HCT116 (cell line): ENCODE measurements at regions not wholly inside any gene's neighbourhood (a gene's known extent, or its start where the extent isn't known, plus 50 kb on each side); places are given as distances from the start of the nearest gene placed in this dataset.
A peak's percentile ranks its signal among the peaks of the same experiment; 100 is the strongest.

ENCODE experiments used
- ATAC-seq: fragments of 200-7000 bp; cut with Tn5 transposase; 2 replicates; pipeline ENCODE4 v1.9.1; 2020; ENCODE audit warnings: mild to moderate bottlenecking, moderate library complexity
- BruUV-seq: library from RNA; stranded (reverse); fragments of 400-500 nt; replicated peaks from 2 replicates; lab custom pipeline; 2021; lab: Mats Ljungman, UMichigan
- CTCF ChIA-PET: fragments of 300-600 bp; sonication (Branson Sonifier 250); formaldehyde crosslinking; loops from one replicate; lab custom pipeline; 2021; ENCODE audit warnings: antibody characterized with exemption; lab: Charles Lee
- POLR2A ChIA-PET: fragments of 300-600, 350-600 bp; sonication (Branson Sonifier 250); formaldehyde crosslinking; loops from one replicate; lab custom pipeline; 2021; ENCODE audit warnings: antibody characterized with exemption; lab: Charles Lee
- RAD21 ChIA-PET, 2 experiments: fragments of 300-600 bp; sonication (Branson Sonifier 250); formaldehyde crosslinking; loops; one replicate each; lab custom pipeline; 2023; ENCODE audit warnings: low total read pairs in 2 of 2; ENCODE audit not compliant: uncharacterized antibody in 2 of 2, unreplicated experiment in 2 of 2, low non-redundant PET in 1 of 2; lab: Charles Lee
- DNase-seq: peaks from one replicate; pipeline ENCODE4 v3.0.0-alpha.2; 2010; ENCODE audit warnings: low read depth, low spot score
- H2AFZ ChIP-seq: fragments of 200-600 bp; shearing (Covaris generic), sonication (generic); 2 replicates; pipeline ENCODE4 v1.6.1; 2017; ENCODE audit warnings: low read depth, mixed run types, mixed read lengths, antibody characterized with exemption, low read length; ENCODE audit not compliant: poor library complexity, severe bottlenecking
- H3K27ac ChIP-seq: 2 replicates; pipeline ENCODE4 v1.5.1; 2012; ENCODE audit warnings: low read depth, low read length
- H3K27me3 ChIP-seq: fragments of 200-600 bp; sonication (generic); 2 replicates; pipeline ENCODE4 v1.6.1; 2016; ENCODE audit warnings: mixed run types, low read length, mixed read lengths; ENCODE audit not compliant: insufficient read depth
- H3K36me3 ChIP-seq, 2 experiments: fragments of 200-500 bp in 1 of 2; fragments of 200-600 bp in 1 of 2; sonication (Bioruptor generic) in 1 of 2; sonication (generic) in 1 of 2; 2 replicates each; pipeline versions ENCODE4 v1.5.1 to v1.6.1; 2014 to 2016; ENCODE audit warnings: low read length in 2 of 2, inconsistent platforms in 1 of 2, mixed read lengths in 1 of 2, mixed run types in 1 of 2; ENCODE audit not compliant: insufficient read depth in 2 of 2, control insufficient read depth in 1 of 2
- H3K4me1 ChIP-seq, 2 experiments: fragments of 200-600 bp in 1 of 2; sonication (generic) in 1 of 2; 2 replicates each; pipeline versions ENCODE4 v1.5.1 to v1.6.1; 2012 to 2017; ENCODE audit warnings: low read length in 2 of 2, inconsistent platforms in 1 of 2, mild to moderate bottlenecking in 1 of 2, mixed read lengths in 1 of 2, mixed run types in 1 of 2, moderate library complexity in 1 of 2; ENCODE audit not compliant: insufficient read depth in 2 of 2, control insufficient read depth in 1 of 2
- H3K4me2 ChIP-seq: fragments of 200-600 bp; sonication (generic); 2 replicates; pipeline ENCODE4 v1.6.1; 2017; ENCODE audit warnings: mixed run types, low read length, mixed read lengths
- H3K4me3 ChIP-seq, 2 experiments: fragments of 200-600 bp in 1 of 2; sonication (generic) in 1 of 2; replicated peaks in 1 of 2; 2 replicates each; pipeline ENCODE4 v1.5.1; 2011 to 2016; ENCODE audit warnings: low read length in 2 of 2, control low read depth in 1 of 2, low read depth in 1 of 2, mild to moderate bottlenecking in 1 of 2, mixed read lengths in 1 of 2, mixed run types in 1 of 2
- H3K79me2 ChIP-seq: fragments of 200-600 bp; sonication (generic); 2 replicates; pipeline ENCODE4 v1.6.1; 2017; ENCODE audit warnings: mild to moderate bottlenecking, mixed run types, low read length, moderate library complexity, mixed read lengths; ENCODE audit not compliant: insufficient read depth
- H3K9ac ChIP-seq: fragments of 200-600 bp; sonication (generic); 2 replicates; pipeline ENCODE4 v1.6.1; 2016; ENCODE audit warnings: low read length, mixed read lengths
- H3K9me2 ChIP-seq: fragments of 200-600 bp; sonication (generic), shearing (Covaris generic); 2 replicates; pipeline ENCODE4 v1.6.1; 2017; ENCODE audit warnings: mixed run types, mild to moderate bottlenecking, moderate library complexity; ENCODE audit not compliant: insufficient read depth
- H3K9me3 ChIP-seq, 2 experiments: fragments of 200-500 bp in 1 of 2; fragments of 200-600 bp in 1 of 2; sonication (Bioruptor generic) in 1 of 2; sonication (generic) in 1 of 2; 2 replicates each; pipeline ENCODE4 v1.6.1; 2014 to 2017; ENCODE audit warnings: low read length in 2 of 2, mixed read lengths in 2 of 2, inconsistent platforms in 1 of 2, low read depth in 1 of 2, mild to moderate bottlenecking in 1 of 2, mixed run types in 1 of 2, moderate library complexity in 1 of 2; ENCODE audit not compliant: control insufficient read depth in 1 of 2, insufficient read depth in 1 of 2
- H4K20me1 ChIP-seq: fragments of 200-600 bp; sonication (generic), shearing (Covaris generic); 2 replicates; pipeline ENCODE4 v1.6.1; 2017; ENCODE audit warnings: mixed run types, mild to moderate bottlenecking, moderate library complexity; ENCODE audit not compliant: insufficient read depth
- ATF3 ChIP-seq: IDR thresholded peaks from 2 replicates; pipeline ENCODE4 v1.6.1; 2012
- CTCF ChIP-seq, 3 experiments: fragments of 200-600 bp in 1 of 3; sonication (generic) in 1 of 3; IDR thresholded peaks in 2 of 3; conservative IDR thresholded peaks in 1 of 3; 2 replicates each; pipeline ENCODE4 v1.5.1; 2012 to 2017; ENCODE audit warnings: low read depth in 2 of 3, low read length in 2 of 3, antibody characterized with exemption in 1 of 3, borderline replicate concordance in 1 of 3, control low read depth in 1 of 3, mild to moderate bottlenecking in 1 of 3, mixed read lengths in 1 of 3, mixed run types in 1 of 3, moderate library complexity in 1 of 3; ENCODE audit not compliant: insufficient read depth in 1 of 3
- ELF1 ChIP-seq: IDR thresholded peaks from 2 replicates; pipeline ENCODE4 v1.6.1; 2012; ENCODE audit warnings: low read depth, borderline replicate concordance
- EZH2phosphoT487 ChIP-seq: fragments of 200-600 bp; IDR thresholded peaks from 2 replicates; pipeline ENCODE4 v1.6.1; 2018; ENCODE audit warnings: antibody characterized with exemption, borderline replicate concordance
- JUND ChIP-seq: IDR thresholded peaks from 2 replicates; pipeline ENCODE4 v1.6.1; 2012
- POLR2AphosphoS5 ChIP-seq: IDR thresholded peaks from 2 replicates; pipeline ENCODE4 v1.6.1; 2011; ENCODE audit warnings: mild to moderate bottlenecking, low read depth, low read length, moderate library complexity
- RAD21 ChIP-seq: IDR thresholded peaks from 2 replicates; pipeline ENCODE4 v1.6.1; 2012; ENCODE audit warnings: low read depth, mild to moderate bottlenecking
- SP1 ChIP-seq: IDR thresholded peaks from 2 replicates; pipeline ENCODE4 v1.6.1; 2012; ENCODE audit warnings: low read depth
- SRF ChIP-seq: IDR thresholded peaks from 2 replicates; pipeline ENCODE4 v1.6.1; 2012; ENCODE audit warnings: low read depth
- YY1 ChIP-seq: IDR thresholded peaks from 2 replicates; pipeline ENCODE4 v1.6.1; 2011; ENCODE audit warnings: low read length, low read depth, moderate library complexity, mild to moderate bottlenecking; ENCODE audit not compliant: insufficient replicate concordance; ENCODE audit errors: extremely low read depth
- ZFX ChIP-seq: fragments of 450-650 bp; IDR thresholded peaks from 2 replicates; pipeline ENCODE4 v1.6.1; 2017
- intact Hi-C: fragments of 100-400 bp; cut with micrococcal nuclease; formaldehyde crosslinking; loops from 2 replicates; pipeline ENCODE4 v1.10.0; 2022
- TF ChIP-seq, protein P1 (sequence below): IDR thresholded peaks from 2 replicates; pipeline ENCODE4 v1.6.1; 2011; ENCODE audit warnings: mild to moderate bottlenecking, low read length, moderate library complexity; ENCODE audit not compliant: insufficient replicate concordance; ENCODE audit errors: extremely low read depth

DNA sequence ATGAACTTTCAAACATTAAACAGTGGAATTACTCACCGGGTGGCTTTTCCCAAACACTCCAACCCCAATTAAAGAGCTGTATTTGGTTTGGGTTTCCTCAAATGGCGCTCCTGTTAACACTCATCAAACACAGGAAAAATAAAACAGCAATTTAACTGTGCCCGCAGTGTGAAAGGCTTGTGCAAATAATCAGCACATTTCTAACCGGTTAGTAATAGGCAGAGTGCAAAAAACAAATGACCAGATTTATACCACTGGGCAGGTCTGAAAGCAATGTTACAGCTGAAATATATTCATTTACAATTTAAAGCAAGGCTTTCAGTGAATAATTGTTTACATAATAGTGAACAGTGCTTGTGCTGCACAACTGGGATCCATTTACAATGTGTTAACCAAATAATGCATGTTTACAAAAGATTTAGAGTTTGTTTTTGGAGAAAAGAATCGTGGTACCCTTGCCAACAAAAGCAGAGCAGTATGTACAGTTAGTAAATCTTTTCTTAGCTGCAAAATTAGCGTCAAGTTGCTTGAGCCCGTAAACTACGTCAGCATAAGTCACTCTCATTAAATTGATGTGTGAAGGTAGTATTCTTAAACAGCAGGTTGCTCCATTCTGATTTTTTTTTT lies 662.9 kb upstream of the ZNF608 start:
- ChIA-PET POLR2A (no interaction called here), RAD21 (no interaction called here), CTCF (no interaction called here)
- Histone ChIP-seq H4K20me1 (no peaks in the 10 kb centered on the region), H3K79me2 (no peaks in the 10 kb centered on the region), H3K4me1 (peaks cover 5 to 8% of the 10 kb centered on the region in 2 experiments; a peak in 2 of 4 replicates), H3K4me2 (0 out of 2 replicates have a peak overlapping the region, but pooled peaks have one; percentile 12), H3K36me3 (no peaks in the 10 kb centered on the region), H3K9me3 (no peaks in the 10 kb centered on the region), H3K27ac (no peak overlapping the region), H3K9me2 (no peaks in the 10 kb centered on the region), H3K4me3 (no peak overlapping the region), H3K27me3 (no peaks in the 10 kb centered on the region), H2AFZ (no peak overlapping the region), H3K9ac (no peak overlapping the region)
- ATAC-seq (no peak), DNase-seq (no peak)
- TF ChIP-seq ATF3, result no peak
- 0 out of 2 replicates have a peak, but pooled peaks have one; percentile 25 for TF ChIP-seq JUND
- no TSS peak for BruUV-seq
- intact Hi-C loops, result no loop called here

DNA sequence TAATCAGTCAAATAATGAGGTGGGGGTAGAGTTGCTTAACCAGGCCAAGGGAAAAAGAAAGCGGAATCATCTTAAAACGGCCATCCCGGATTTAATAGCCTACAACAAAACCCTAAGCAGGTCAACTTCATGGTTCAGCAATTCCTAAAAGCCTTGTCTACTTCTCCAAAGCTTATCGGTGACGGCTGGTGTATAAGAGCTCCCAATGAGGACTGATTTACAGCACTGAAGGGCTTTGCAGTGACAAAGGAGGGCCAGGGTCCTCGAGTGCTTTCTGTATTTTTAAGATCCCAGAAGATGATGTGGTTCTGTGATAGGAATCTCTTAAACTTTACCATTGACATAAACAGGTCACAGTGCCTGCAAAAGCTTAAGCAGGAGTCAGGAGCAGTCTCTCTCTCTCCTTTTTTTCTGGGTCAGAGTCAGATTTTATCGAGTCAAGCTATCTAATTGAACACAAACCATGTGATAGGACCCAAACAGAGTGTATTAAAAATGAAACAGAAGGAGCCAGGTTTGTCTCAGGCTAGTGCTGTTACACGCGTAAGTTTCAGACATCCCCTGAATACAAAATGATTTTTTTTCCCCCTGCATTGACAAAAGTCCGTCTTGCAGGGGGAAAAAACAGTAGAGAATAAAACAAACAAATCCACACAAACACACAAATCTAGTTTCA lies 663.6 kb upstream of the ZNF608 start:
- Histone ChIP-seq H3K9me2 (no peaks in the 10 kb centered on the region), H3K36me3 (no peaks in the 10 kb centered on the region), H2AFZ (no peak overlapping the region), H3K9me3 (no peaks in the 10 kb centered on the region), H3K27me3 (no peaks in the 10 kb centered on the region), H4K20me1 (no peaks in the 10 kb centered on the region), H3K79me2 (no peaks in the 10 kb centered on the region), H3K4me2 (no peak overlapping the region), H3K27ac (no peak overlapping the region), H3K4me3 (no peak overlapping the region), H3K9ac (no peak overlapping the region), H3K4me1 (peaks cover 5 to 8% of the 10 kb centered on the region in 2 experiments; a peak in 2 of 4 replicates)
- intact Hi-C loops, result no loop called here
- CTCF ChIA-PET, result no interaction called here
- POLR2A ChIA-PET, result no interaction called here
- BruUV-seq, result no TSS peak
- DNase-seq (no peak), ATAC-seq (no peak)
- RAD21 ChIA-PET, result no interaction called here
- TF ChIP-seq SP1 (no peak), ATF3 (no peak), ZFX (no peak), YY1 (no peak), SRF (no peak), RAD21 (no peak), ELF1 (no peak), POLR2AphosphoS5 (no peak), EZH2phosphoT487 (no peak), CTCF (IDR thresholded peaks at IDR 0.05 in 2 of 3, conservative IDR thresholded peaks at IDR 0.05 in 1 of 3; ENCODE audit: borderline replicate concordance in 1 of 3, insufficient read depth in 1 of 3, low read depth in 2 of 3, low read length in 2 of 3) (no peak)
- TF ChIP-seq, protein P1, sequence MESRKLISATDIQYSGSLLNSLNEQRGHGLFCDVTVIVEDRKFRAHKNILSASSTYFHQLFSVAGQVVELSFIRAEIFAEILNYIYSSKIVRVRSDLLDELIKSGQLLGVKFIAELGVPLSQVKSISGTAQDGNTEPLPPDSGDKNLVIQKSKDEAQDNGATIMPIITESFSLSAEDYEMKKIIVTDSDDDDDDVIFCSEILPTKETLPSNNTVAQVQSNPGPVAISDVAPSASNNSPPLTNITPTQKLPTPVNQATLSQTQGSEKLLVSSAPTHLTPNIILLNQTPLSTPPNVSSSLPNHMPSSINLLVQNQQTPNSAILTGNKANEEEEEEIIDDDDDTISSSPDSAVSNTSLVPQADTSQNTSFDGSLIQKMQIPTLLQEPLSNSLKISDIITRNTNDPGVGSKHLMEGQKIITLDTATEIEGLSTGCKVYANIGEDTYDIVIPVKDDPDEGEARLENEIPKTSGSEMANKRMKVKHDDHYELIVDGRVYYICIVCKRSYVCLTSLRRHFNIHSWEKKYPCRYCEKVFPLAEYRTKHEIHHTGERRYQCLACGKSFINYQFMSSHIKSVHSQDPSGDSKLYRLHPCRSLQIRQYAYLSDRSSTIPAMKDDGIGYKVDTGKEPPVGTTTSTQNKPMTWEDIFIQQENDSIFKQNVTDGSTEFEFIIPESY, result no peak
